ENCODE measurements at regions not wholly inside any gene's neighbourhood (a gene's known extent, or its start where the extent isn't known, plus 50 kb on each side); places are given as distances from the start of the nearest gene placed in this dataset.

- TF ChIP-seq, protein P1, sequence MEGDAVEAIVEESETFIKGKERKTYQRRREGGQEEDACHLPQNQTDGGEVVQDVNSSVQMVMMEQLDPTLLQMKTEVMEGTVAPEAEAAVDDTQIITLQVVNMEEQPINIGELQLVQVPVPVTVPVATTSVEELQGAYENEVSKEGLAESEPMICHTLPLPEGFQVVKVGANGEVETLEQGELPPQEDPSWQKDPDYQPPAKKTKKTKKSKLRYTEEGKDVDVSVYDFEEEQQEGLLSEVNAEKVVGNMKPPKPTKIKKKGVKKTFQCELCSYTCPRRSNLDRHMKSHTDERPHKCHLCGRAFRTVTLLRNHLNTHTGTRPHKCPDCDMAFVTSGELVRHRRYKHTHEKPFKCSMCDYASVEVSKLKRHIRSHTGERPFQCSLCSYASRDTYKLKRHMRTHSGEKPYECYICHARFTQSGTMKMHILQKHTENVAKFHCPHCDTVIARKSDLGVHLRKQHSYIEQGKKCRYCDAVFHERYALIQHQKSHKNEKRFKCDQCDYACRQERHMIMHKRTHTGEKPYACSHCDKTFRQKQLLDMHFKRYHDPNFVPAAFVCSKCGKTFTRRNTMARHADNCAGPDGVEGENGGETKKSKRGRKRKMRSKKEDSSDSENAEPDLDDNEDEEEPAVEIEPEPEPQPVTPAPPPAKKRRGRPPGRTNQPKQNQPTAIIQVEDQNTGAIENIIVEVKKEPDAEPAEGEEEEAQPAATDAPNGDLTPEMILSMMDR (IDR thresholded peaks at IDR 0.05), result no peak
- no peak for TF ChIP-seq POLR2AphosphoS5 (IDR thresholded peaks at IDR 0.05)
Measured at GRCh38 chr21:15329191-15329590, 264.4 kb upstream of the NRIP1 start.

Measured in breast epithelium (tissue), 3 donors.